Retinal pigment epithelial cell (primary cell): ENCODE measurements at regions not wholly inside any gene's neighbourhood (a gene's known extent, or its start where the extent isn't known, plus 50 kb on each side); places are given as distances from the start of the nearest gene placed in this dataset.
"Not testable (repeated sequence)": the region's sequence is repeated elsewhere in the genome, so short reads cannot be mapped to it uniquely, and the experiment has no call there.

Source experiments
- DNase-seq: peaks from one replicate; pipeline ENCODE4 v3.0.0-alpha.2; 2010; ENCODE audit warnings: low read depth
- H3K4me3 ChIP-seq: 2 replicates; pipeline ENCODE4 v1.5.1; 2011; ENCODE audit warnings: mild to moderate bottlenecking, low read length, control low read depth, moderate library complexity
- CTCF ChIP-seq: conservative IDR thresholded peaks from 2 replicates; pipeline ENCODE4 v1.5.1; 2011; ENCODE audit warnings: low read depth, low read length, control low read depth, inconsistent platforms

- DNase-seq = no peak
- H3K4me3 ChIP-seq = no peak overlapping the region
- no peak for TF ChIP-seq CTCF
Observed at GRCh38 chr15:81781395-81781794, 264.4 kb downstream of the MEX3B start.

GRCh38 chr15:81780966-81781365 lies 264.9 kb downstream of the MEX3B start:
- no peak overlapping the region for H3K4me3 ChIP-seq
- no peak for DNase-seq
- TF ChIP-seq CTCF = no peak

GRCh38 chr15:81779181-81779580 lies 266.6 kb downstream of the MEX3B start:
- no peak overlapping the region for H3K4me3 ChIP-seq
- no peak for DNase-seq
- no peak for TF ChIP-seq CTCF

GRCh38 chr15:81777546-81777945 lies 268.3 kb downstream of the MEX3B start:
- no peak for DNase-seq
- no peak for TF ChIP-seq CTCF
- H3K4me3 ChIP-seq = no peak overlapping the region

GRCh38 chr15:81776976-81777375 lies 268.8 kb downstream of the MEX3B start:
- no peak overlapping the region for H3K4me3 ChIP-seq
- no peak for TF ChIP-seq CTCF
- DNase-seq = no peak

GRCh38 chr15:81775779-81776178 lies 270.0 kb downstream of the MEX3B start:
- DNase-seq, H3K4me3 ChIP-seq: not testable (repeated sequence)

- no peak for DNase-seq
- H3K4me3 ChIP-seq = no peak overlapping the region
- TF ChIP-seq CTCF = no peak
Observed at GRCh38 chr15:81774309-81774708, 271.5 kb downstream of the MEX3B start.

GRCh38 chr15:81768773-81769172 lies 277.0 kb downstream of the MEX3B start:
- DNase-seq = no peak
- TF ChIP-seq CTCF = no peak
- no peak overlapping the region for H3K4me3 ChIP-seq
